NB4 (cell line): ENCODE measurements at regions not wholly inside any gene's neighbourhood (a gene's known extent, or its start where the extent isn't known, plus 50 kb on each side); places are given as distances from the start of the nearest gene placed in this dataset.

ENCODE experiments used
- MYC ChIP-seq: IDR thresholded peaks from 2 replicates; pipeline ENCODE4 v1.6.1; 2011; ENCODE audit warnings: low read depth, low read length
- POLR2A ChIP-seq: IDR thresholded peaks from 2 replicates; pipeline ENCODE4 v1.6.1; 2011; ENCODE audit warnings: mild to moderate bottlenecking; ENCODE audit not compliant: insufficient read length; ENCODE audit errors: extremely low read depth
- TF ChIP-seq, protein P1 (sequence below): IDR thresholded peaks from one replicate; pipeline ENCODE4 v1.5.1; 2012; ENCODE audit warnings: low read depth, low read length
- TF ChIP-seq, protein P2 (sequence below): IDR thresholded peaks from 2 replicates; pipeline ENCODE4 v1.6.1; 2011; ENCODE audit warnings: low read depth, low read length

DNA sequence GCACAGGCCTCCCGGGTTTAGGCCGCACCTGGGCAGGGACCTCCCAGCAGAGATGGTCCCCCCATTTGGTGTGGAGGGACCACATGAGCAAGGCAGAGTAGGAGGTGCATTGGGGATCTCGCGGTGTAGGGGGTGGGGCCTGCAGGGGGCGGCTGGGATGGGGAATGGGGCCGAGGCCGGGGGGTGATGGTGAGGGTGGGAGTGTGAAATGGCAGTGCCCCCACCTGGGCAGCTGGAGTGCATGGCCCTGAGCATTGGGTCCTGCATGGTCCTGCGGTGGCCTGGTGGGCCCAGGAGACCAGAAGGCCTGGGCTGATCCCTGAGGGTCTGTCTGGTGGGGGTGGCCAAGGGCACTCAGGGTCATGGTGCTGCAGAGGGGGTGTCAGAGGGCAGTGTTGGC lies 111.8 kb downstream of the KIF26A start:
- TF ChIP-seq, protein P1, sequence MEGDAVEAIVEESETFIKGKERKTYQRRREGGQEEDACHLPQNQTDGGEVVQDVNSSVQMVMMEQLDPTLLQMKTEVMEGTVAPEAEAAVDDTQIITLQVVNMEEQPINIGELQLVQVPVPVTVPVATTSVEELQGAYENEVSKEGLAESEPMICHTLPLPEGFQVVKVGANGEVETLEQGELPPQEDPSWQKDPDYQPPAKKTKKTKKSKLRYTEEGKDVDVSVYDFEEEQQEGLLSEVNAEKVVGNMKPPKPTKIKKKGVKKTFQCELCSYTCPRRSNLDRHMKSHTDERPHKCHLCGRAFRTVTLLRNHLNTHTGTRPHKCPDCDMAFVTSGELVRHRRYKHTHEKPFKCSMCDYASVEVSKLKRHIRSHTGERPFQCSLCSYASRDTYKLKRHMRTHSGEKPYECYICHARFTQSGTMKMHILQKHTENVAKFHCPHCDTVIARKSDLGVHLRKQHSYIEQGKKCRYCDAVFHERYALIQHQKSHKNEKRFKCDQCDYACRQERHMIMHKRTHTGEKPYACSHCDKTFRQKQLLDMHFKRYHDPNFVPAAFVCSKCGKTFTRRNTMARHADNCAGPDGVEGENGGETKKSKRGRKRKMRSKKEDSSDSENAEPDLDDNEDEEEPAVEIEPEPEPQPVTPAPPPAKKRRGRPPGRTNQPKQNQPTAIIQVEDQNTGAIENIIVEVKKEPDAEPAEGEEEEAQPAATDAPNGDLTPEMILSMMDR = no peak
- TF ChIP-seq POLR2A = no peak
- no peak for TF ChIP-seq MYC
- TF ChIP-seq, protein P2, sequence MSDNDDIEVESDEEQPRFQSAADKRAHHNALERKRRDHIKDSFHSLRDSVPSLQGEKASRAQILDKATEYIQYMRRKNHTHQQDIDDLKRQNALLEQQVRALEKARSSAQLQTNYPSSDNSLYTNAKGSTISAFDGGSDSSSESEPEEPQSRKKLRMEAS = no peak
